ENCODE measurements at regions not wholly inside any gene's neighbourhood (a gene's known extent, or its start where the extent isn't known, plus 50 kb on each side); places are given as distances from the start of the nearest gene placed in this dataset.

GRCh38 chr3:173268781-173269180 is 127.7 kb upstream of the SPATA16 start:
- Histone ChIP-seq H3K36me3 (no peaks in the 10 kb centered on the region), H3K9me3 (ENCODE audit: severe bottlenecking) (no peaks in the 10 kb centered on the region), H3K27ac (no peak overlapping the region), H3K27me3 (ENCODE audit: insufficient read depth, low read depth, severe bottlenecking) (no peaks in the 10 kb centered on the region), H3K4me3 (ENCODE audit: low read depth, low read length) (no peak overlapping the region)
- TF ChIP-seq CTCF (IDR thresholded peaks at IDR 0.05; ENCODE audit: low read depth, low read length), result no peak
- DNase-seq, result no peak

GRCh38 chr3:173267716-173268115 is 126.7 kb upstream of the SPATA16 start:
- no peaks in the 10 kb centered on the region for H3K9me3 ChIP-seq (ENCODE audit: severe bottlenecking)
- no peaks in the 10 kb centered on the region for H3K36me3 ChIP-seq
- no peaks in the 10 kb centered on the region for H3K27me3 ChIP-seq (ENCODE audit: insufficient read depth, low read depth, severe bottlenecking)
- H3K4me3 ChIP-seq (ENCODE audit: low read depth, low read length), result no peak overlapping the region
- no peak overlapping the region for H3K27ac ChIP-seq
- DNase-seq, result no peak
- TF ChIP-seq CTCF (IDR thresholded peaks at IDR 0.05; ENCODE audit: low read depth, low read length), result no peak

GRCh38 chr3:173266441-173266840 is 125.4 kb upstream of the SPATA16 start:
- H3K36me3 ChIP-seq, result no peaks in the 10 kb centered on the region
- H3K27me3 ChIP-seq (ENCODE audit: insufficient read depth, low read depth, severe bottlenecking), result no peaks in the 10 kb centered on the region
- H3K4me3 ChIP-seq (ENCODE audit: low read depth, low read length), result no peak overlapping the region
- DNase-seq, result no peak
- H3K9me3 ChIP-seq (ENCODE audit: severe bottlenecking), result no peaks in the 10 kb centered on the region
- TF ChIP-seq CTCF (IDR thresholded peaks at IDR 0.05; ENCODE audit: low read depth, low read length), result no peak
- H3K27ac ChIP-seq, result no peak overlapping the region

- Histone ChIP-seq H3K36me3 (no peaks in the 10 kb centered on the region), H3K4me3 (ENCODE audit: low read depth, low read length) (no peak overlapping the region), H3K27me3 (ENCODE audit: insufficient read depth, low read depth, severe bottlenecking) (no peaks in the 10 kb centered on the region), H3K9me3 (ENCODE audit: severe bottlenecking) (no peaks in the 10 kb centered on the region), H3K27ac (no peak overlapping the region)
- no peak for DNase-seq
- TF ChIP-seq CTCF (IDR thresholded peaks at IDR 0.05; ENCODE audit: low read depth, low read length), result no peak
Observed at GRCh38 chr3:173258697-173259096, 117.7 kb upstream of the SPATA16 start.

- Histone ChIP-seq H3K36me3 (no peaks in the 10 kb centered on the region), H3K9me3 (ENCODE audit: severe bottlenecking) (no peaks in the 10 kb centered on the region), H3K27me3 (ENCODE audit: insufficient read depth, low read depth, severe bottlenecking) (no peaks in the 10 kb centered on the region), H3K4me3 (ENCODE audit: low read depth, low read length) (no peak overlapping the region), H3K27ac (no peak overlapping the region)
- DNase-seq, result no peak
- no peak for TF ChIP-seq CTCF (IDR thresholded peaks at IDR 0.05; ENCODE audit: low read depth, low read length)
Observed at GRCh38 chr3:173257797-173258196, 116.8 kb upstream of the SPATA16 start.

GRCh38 chr3:173255555-173255954 is 114.5 kb upstream of the SPATA16 start:
- Histone ChIP-seq H3K27me3 (ENCODE audit: insufficient read depth, low read depth, severe bottlenecking) (no peaks in the 10 kb centered on the region), H3K27ac (no peak overlapping the region), H3K4me3 (ENCODE audit: low read depth, low read length) (no peak overlapping the region), H3K9me3 (ENCODE audit: severe bottlenecking) (no peaks in the 10 kb centered on the region), H3K36me3 (no peaks in the 10 kb centered on the region)
- TF ChIP-seq CTCF (IDR thresholded peaks at IDR 0.05; ENCODE audit: low read depth, low read length), result no peak
- DNase-seq, result no peak

Measured in WERI-Rb-1 (cell line).